ENCODE measurements at regions not wholly inside any gene's neighbourhood (a gene's known extent, or its start where the extent isn't known, plus 50 kb on each side); places are given as distances from the start of the nearest gene placed in this dataset.

DNA sequence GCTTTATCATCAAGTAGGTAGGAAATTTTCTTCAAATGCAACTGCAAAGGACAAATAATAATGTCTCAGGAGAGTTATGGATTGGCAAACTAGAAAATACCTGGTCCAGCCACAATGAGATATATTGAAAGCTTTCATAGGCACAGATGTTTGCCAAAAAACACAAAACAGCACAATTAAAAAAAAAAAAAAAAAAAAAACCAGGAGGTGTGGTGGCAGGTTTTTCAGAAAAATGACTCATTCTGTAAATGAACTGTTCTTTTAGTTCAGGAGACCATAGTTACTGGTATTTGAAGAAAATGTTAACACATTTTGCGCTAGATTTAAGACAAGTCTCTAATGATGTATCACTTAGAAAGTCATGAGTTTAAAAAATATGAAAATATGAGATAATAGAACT is 55.0 kb upstream of the JCAD start:
- Histone ChIP-seq H3K79me2 (ENCODE audit: insufficient read depth, low read depth, low read length) (no peaks in the 10 kb centered on the region), H4K20me1 (ENCODE audit: insufficient read depth, low read length) (no peaks in the 10 kb centered on the region), H3K4me3 (ENCODE audit: low read depth, low read length, poor library complexity, severe bottlenecking) (no peak overlapping the region), H3K9me2 (ENCODE audit: insufficient read depth, low read length) (no peaks in the 10 kb centered on the region), H2AFZ (ENCODE audit: low read length) (no peak overlapping the region), H3K4me2 (ENCODE audit: low read length) (no peak overlapping the region), H3K4me1 (ENCODE audit: insufficient read depth, low read length, poor library complexity, severe bottlenecking) (no peaks in the 10 kb centered on the region), H3K27ac (ENCODE audit: low read depth, low read length, poor library complexity, severe bottlenecking) (no peak overlapping the region), H3K36me3 (ENCODE audit: insufficient read depth, low read length) (no peaks in the 10 kb centered on the region), H3K9me3 (ENCODE audit: low read length) (no peaks in the 10 kb centered on the region)
- BruUV-seq (replicated peaks), result no TSS peak
- TF ChIP-seq EZH2phosphoT487 (IDR thresholded peaks at IDR 0.05; ENCODE audit: borderline replicate concordance, low read depth, low read length), result no peak
- TF ChIP-seq CTCF (conservative IDR thresholded peaks at IDR 0.05; ENCODE audit: low read length), result no peak
- ChIA-PET POLR2A (no interaction called here), CTCF (ENCODE audit: unreplicated experiment) (no interaction called here)
- intact Hi-C loops (cut with micrococcal nuclease; ENCODE audit: unreplicated experiment), result no loop called here
- DNase-seq (ENCODE audit: low spot score), result no peak

GRCh38 chr10:30111340-30112022 is 52.1 kb upstream of the JCAD start:
- ChIA-PET POLR2A (interaction anchor here (0.6 kb wide), 1 partner anchor 175 kb away, joined by 3 read pairs; no protein-coding TSS in a partner anchor), CTCF (ENCODE audit: unreplicated experiment) (no interaction called here)
- TF ChIP-seq EZH2phosphoT487 (IDR thresholded peaks at IDR 0.05; ENCODE audit: borderline replicate concordance, low read depth, low read length), result no peak
- TF ChIP-seq CTCF (conservative IDR thresholded peaks at IDR 0.05; ENCODE audit: low read length), result no peak
- no peak overlapping the region for H2AFZ ChIP-seq (ENCODE audit: low read length)
- no peaks in the 10 kb centered on the region for H3K9me2 ChIP-seq (ENCODE audit: insufficient read depth, low read length)
- H3K79me2 ChIP-seq (ENCODE audit: insufficient read depth, low read depth, low read length), result no peaks in the 10 kb centered on the region
- no peak for DNase-seq (ENCODE audit: low spot score)
- H3K4me3 ChIP-seq (ENCODE audit: low read depth, low read length, poor library complexity, severe bottlenecking), result no peak overlapping the region
- H3K9me3 ChIP-seq (ENCODE audit: low read length), result no peaks in the 10 kb centered on the region
- no peaks in the 10 kb centered on the region for H3K36me3 ChIP-seq (ENCODE audit: insufficient read depth, low read length)
- H4K20me1 ChIP-seq (ENCODE audit: insufficient read depth, low read length), result no peaks in the 10 kb centered on the region
- H3K27ac ChIP-seq (ENCODE audit: low read depth, low read length, poor library complexity, severe bottlenecking), result no peak overlapping the region
- no TSS peak for BruUV-seq (replicated peaks)
- H3K4me2 ChIP-seq (ENCODE audit: low read length), result no peak overlapping the region
- no peaks in the 10 kb centered on the region for H3K4me1 ChIP-seq (ENCODE audit: insufficient read depth, low read length, poor library complexity, severe bottlenecking)
- intact Hi-C loops (cut with micrococcal nuclease; ENCODE audit: unreplicated experiment), result no loop called here
